ENCODE measurements at regions not wholly inside any gene's neighbourhood (a gene's known extent, or its start where the extent isn't known, plus 50 kb on each side); places are given as distances from the start of the nearest gene placed in this dataset. TPM values are rescaled to one million over a fixed set of nuclear protein-coding genes. Genes with fewer than 3 reads are reported as not detected.

DNA sequence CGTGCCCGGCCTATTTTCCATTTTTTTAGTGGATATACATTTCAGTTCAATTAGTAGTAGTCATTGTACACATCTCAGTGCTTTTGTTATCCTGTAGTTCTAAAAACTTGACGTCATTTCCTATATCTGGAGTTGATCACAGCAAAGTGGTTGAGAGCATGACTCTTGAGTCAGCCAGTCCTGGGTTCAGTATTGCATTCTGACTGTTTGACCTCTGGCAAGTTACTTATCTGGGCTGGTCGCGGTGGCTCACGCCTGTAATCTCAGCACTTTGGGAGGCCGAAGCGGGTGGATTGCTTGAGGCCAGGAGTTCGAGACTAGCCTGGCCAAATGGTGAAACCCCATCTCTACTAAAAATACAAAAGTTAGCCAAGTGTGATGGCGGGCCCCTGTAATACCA, 50.4 kb upstream of the PPM1B start:
- Histone ChIP-seq H3K27me3 (replicated peaks in 1 of 2; ENCODE audit: control insufficient read depth in 2 of 2, insufficient read depth in 2 of 2, low read length in 1 of 2) (no peaks in the 10 kb centered on the region), H3K36me3 (ENCODE audit: control insufficient read depth in 2 of 2, insufficient read depth in 2 of 2, low read length in 1 of 2) (no peaks in the 10 kb centered on the region), H3K4me2 (ENCODE audit: control insufficient read depth, insufficient read depth) (no peak overlapping the region), H3K9me3 (replicated peaks; ENCODE audit: control insufficient read depth, insufficient read depth, low read length) (no peaks in the 10 kb centered on the region), H3K4me3 (no peak overlapping the region), H3K9ac (ENCODE audit: control insufficient read depth, insufficient read depth, low read length) (no peak overlapping the region), H2AFZ (ENCODE audit: control insufficient read depth, low read depth, low read length) (no peak overlapping the region), H4K20me1 (ENCODE audit: control insufficient read depth, insufficient read depth) (no peaks in the 10 kb centered on the region), H3K27ac (ENCODE audit: control insufficient read depth, insufficient read depth) (no peak overlapping the region), H3K79me2 (ENCODE audit: control insufficient read depth, insufficient read depth, low read length) (no peaks in the 10 kb centered on the region), H3K4me1 (ENCODE audit: control insufficient read depth, insufficient read depth, low read length) (peaks cover 3% of the 10 kb centered on the region; the same call in 1 of the 2 replicates)
- TF ChIP-seq NR2C1 (IDR thresholded peaks at IDR 0.05) (no peak), GATAD2B (conservative IDR thresholded peaks at IDR 0.05; ENCODE audit: low read depth) (no peak), RELA (IDR thresholded peaks at IDR 0.05; ENCODE audit: borderline replicate concordance, partially characterized antibody) (no peak), RFX5 (IDR thresholded peaks at IDR 0.05; ENCODE audit: low read depth, low read length) (no peak)
- ChIA-PET CTCF (no interaction called here), SMC1A (ENCODE audit: uncharacterized antibody, unreplicated experiment) (no interaction called here), RAD21 (ENCODE audit: unreplicated experiment) (no interaction called here), POLR2A (no interaction called here)
- FAIRE-seq (no peak), DNase-seq (ENCODE audit: low read depth, low spot score) (no peak), ATAC-seq (no peak)
- intact Hi-C loops (cut with micrococcal nuclease; ENCODE audit: unreplicated experiment): no loop called here
- WGBS (ENCODE audit: insufficient coverage, insufficient replicate concordance, low lambda C conversion rate, missing lambda C conversion rate): 73% methylated on average over 10 of the region's 10 CpGs
- in situ Hi-C loops (cut with MboI): no loop called here
- no TSS peak for BruUV-seq (replicated peaks)

Small RNAs in the stretch of these regions (small RNA-seq; reads per million reads assigned to genes)
- gene AC019129.1: not detected
